Cerebellar cortex (tissue), 1 donor: ENCODE measurements at regions not wholly inside any gene's neighbourhood (a gene's known extent, or its start where the extent isn't known, plus 50 kb on each side); places are given as distances from the start of the nearest gene placed in this dataset.
"Not testable (repeated sequence)": the region's sequence is repeated elsewhere in the genome, so short reads cannot be mapped to it uniquely, and the experiment has no call there.

Experiments used
- DNase-seq: peaks from one replicate; pipeline ENCODE4 v3.0.0-alpha.2; 2015; ENCODE audit warnings: low spot score

- peak; percentile 11 for DNase-seq
Measured at GRCh38 chr3:153028381-153028780, 133.6 kb upstream of the RAP2B start.

- no peak for DNase-seq
Measured at GRCh38 chr3:153029350-153029749, 132.7 kb upstream of the RAP2B start.

DNA sequence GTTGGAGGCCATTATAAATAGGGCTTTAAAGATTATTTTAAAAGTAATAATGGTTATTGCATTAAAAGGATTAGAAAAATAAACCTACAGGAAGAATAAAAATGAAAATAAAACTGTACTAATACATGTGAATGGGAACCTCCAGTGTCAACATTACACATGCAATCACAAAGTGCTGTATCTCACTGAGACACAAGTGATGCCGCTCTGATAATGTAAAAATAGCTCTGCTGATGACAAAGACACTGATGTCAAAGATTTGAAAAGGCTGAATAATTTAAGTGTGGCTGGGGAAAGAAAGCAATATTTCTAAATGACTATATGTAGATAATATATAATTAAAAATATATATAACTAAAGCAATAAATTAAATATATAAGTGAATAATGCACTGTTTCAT is 129.1 kb upstream of the RAP2B start:
- DNase-seq: no peak

DNA sequence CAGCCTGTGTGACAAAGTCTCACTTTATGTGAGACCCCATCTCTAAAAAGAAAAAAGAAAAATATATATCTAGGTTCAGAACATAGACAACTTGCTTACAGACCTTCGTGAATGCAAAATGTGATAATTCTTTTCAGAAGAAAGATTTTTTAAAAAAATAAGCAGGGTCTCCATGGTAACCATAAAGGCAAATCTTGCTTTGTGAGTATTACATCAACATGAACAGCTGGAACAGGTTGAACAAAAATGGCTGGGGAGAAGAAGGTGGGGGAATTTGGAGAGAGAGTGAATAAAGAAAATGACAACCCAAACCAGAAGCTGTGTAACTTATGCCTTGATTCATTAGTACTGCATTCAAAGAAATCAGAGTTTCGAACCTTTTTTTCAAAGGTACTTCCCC is 125.2 kb upstream of the RAP2B start:
- DNase-seq: no peak

GRCh38 chr3:153038367-153038766 is 123.7 kb upstream of the RAP2B start:
- no peak for DNase-seq

- DNase-seq: no peak
Measured at GRCh38 chr3:153038779-153039178, 123.2 kb upstream of the RAP2B start.

DNA sequence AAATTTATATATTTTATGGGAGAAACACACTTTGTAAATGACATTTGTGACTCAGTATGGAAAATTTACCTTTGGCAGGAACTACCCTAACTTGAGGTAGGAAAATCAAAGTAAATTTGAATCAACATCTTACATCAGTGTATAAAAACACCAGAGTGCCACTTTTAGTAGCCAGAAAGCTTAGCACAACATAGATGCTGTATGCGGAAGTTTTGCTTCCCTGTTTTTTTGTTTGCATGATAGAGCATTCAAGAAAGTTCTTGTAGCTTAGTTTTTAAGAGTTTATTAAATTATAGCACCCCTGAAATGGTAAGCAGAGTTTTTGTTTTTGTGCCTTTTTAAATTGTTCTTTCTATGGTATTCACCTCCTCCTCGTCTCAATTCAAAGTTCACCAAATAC is 120.8 kb upstream of the RAP2B start:
- DNase-seq: no peak

GRCh38 chr3:153042088-153042487 is 119.9 kb upstream of the RAP2B start:
- no peak for DNase-seq

- no peak for DNase-seq
Measured at GRCh38 chr3:153043729-153044328, 118.2 kb upstream of the RAP2B start.

DNA sequence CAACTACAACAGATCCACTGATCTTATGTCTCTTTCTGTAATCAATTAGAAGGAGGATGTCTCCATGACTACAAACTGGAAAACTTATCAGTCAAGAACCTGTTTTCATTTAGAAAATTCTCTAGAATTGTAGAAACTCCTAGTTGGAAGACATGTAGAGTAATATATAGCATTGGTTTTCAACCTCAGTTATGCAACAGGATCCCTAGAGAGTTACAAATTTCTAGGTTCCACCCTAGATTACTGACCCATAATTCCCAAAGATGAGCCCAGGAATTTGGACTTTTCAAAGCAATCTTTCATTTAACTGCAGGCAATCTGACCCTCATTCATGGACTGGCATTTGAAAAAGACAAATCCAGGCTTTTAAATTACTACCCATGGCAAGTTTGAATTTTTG is 116.9 kb upstream of the RAP2B start:
- no peak for DNase-seq

DNA sequence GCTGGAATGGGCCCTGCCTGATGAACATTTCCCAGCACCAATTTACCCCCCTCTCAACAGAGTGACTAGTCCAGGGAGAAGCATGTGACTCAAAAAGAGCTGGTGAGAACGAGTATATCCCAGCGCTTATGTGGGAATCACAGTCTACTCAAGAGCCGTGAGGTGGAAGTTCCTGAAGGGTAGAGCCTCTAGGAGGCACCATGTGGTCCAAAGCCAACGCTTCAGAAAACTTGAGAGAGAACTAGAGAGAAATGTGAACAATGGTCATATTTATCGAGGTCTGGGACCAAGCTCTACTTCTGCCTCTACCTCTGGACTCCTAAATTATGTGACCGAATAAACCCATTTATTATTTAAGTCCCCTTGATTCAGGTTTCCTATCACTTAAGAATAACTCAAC is 111.0 kb upstream of the RAP2B start:
- no peak for DNase-seq

- DNase-seq: no peak
Measured at GRCh38 chr3:153051427-153052095, 110.5 kb upstream of the RAP2B start.

DNA sequence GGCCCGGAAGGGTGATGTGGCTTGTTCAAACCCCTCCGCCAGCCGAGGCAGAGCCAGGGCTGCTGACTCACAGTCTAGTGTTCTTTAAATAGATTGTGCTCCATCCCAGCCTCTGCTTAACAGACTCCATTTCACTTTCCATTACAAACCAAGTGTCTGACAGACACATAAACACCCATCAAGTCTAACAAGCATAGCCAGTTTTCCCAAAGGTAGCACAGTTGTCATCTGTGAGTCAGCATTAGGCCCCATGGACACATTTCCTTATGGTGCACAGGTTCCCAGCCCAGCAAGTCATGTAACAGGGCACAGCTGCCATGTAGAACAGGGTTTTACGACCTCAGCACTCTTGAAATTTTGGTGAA is 109.9 kb upstream of the RAP2B start:
- no peak for DNase-seq

DNA sequence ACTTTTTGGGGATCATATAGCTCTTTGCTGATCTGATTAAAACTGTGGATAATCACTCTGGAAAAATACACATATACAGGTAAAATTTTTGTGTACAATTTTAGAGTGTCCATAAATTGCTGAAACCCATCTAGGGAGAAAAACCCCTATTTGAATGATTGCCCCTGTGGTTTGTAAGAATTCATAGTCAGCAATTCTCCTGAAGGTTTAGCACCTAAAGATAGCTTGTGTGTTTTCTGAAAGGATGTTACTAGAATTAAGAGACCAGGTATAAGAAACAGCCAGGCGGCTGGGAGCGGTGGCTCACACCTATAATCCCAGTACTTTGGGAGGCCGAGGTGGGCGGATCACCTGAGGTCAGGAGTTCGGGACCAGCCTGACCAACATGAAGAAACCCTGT is 106.8 kb upstream of the RAP2B start:
- DNase-seq: no peak

- DNase-seq: no peak
Measured at GRCh38 chr3:153055779-153056178, 106.2 kb upstream of the RAP2B start.

- not testable (repeated sequence) for DNase-seq
Measured at GRCh38 chr3:153058031-153058688, 103.9 kb upstream of the RAP2B start.

DNA sequence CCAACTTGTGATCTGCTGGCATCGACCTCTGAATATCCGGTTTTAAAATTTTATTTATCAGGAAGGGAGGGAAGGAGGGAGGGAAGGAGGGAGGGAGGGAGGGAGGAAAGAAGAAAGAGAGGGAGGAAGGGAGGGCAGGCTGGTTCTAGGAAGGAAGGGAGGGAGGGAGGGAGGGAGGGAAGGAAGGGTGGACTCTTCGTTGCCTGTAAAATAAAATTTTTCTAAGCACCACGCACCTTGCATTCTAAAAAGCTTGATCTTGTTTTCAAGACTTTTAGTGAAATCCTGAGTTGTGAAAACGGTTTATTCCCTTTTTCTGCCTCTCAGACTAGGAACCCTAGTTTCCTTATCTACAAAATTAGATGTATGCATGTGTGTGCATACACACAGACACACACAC is 101.7 kb upstream of the RAP2B start:
- DNase-seq: no peak

DNA sequence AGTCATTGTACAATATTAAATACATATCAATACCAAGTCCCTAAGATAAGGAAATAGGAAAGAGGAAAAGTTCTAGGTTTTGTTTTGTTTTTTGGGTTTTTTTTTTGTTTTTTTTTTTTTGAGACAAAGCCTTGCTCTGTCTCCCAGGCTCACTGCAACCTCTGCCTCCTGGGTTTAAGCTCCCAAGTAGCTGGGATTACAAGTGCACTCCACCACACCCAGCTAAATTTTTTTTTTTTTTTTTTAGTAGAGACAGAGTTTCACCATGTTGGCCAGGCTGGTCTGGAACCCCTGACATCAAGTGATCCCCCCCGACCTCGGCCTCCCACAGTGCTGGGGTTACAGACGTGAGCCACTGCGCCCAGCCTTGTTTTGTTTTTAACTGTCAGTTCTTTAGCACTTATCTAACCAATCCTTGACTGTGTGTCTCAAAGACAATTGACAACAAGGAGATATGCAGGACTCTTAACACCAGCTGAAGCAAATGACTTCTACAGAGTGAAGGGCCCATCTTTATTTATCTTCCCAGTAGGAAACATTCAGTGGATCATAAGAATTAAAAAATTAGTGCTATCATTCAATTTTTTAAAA is 100.0 kb upstream of the RAP2B start:
- no peak for DNase-seq

DNA sequence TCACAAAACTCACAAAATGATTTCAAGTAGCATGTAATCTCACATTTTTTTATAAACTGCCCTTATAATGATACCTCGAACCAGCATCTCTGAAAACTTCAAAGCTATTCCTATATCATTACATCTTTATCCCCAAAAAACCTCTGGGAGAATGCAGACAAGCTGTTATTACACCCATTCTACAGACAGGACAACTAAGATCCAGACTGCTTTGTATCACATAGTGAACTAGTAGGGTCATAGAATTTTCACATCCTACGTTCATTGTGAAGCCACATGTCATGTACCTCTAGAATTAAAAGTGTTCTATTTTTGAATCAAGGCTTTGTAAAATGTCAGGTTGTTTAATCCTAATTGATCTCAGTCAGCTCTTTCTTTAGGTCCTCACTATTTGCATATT is 98.7 kb upstream of the RAP2B start:
- no peak for DNase-seq

GRCh38 chr3:153066983-153067382 is 95.0 kb upstream of the RAP2B start:
- DNase-seq: no peak

DNA sequence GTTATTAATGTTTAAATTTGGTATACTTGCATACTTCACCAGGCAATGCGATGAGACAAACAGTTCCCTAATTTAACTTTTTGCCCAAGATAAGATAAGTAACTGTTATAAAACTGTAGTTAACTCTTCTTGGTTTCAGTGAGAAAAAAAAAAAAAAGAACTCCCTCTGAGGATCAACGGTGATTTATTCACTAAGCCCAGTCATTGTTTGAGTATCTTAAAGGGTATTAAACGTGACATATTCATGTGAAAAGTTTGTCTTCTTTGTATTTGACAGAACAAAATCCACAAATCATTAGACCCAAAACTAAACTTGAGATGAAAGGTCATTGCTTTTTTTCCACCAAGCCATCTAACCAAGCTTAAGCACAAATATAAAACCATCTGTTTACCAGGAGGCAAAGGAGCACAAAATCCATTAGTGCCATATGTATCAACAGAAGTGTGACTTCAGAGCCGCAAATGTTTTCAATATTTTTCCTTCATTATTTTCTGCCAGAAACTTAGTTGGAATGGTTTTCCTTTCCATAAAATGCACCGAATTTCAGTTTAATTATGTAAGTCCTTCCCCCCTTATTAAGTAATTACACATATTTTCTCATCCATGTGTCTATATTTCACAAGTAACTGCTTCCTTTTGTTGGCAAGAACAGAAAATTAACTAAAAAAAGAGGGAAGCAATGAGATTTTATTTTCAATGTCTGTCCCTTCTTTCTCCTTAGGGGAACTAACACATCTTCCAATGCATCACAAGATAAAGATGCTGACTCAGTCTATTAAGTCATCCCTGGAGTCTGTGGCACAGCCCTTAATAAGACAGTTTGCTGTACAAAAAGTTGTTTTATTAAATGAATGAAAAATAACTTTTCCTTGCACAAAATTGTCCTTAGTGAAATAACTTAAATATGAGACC is 92.2 kb upstream of the RAP2B start:
- no peak for DNase-seq

- no peak for DNase-seq
Measured at GRCh38 chr3:153070511-153070868, 91.5 kb upstream of the RAP2B start.
